HG03460 (cell line): ENCODE measurements at regions not wholly inside any gene's neighbourhood (a gene's known extent, or its start where the extent isn't known, plus 50 kb on each side); places are given as distances from the start of the nearest gene placed in this dataset.
"Not testable (repeated sequence)": the region's sequence is repeated elsewhere in the genome, so short reads cannot be mapped to it uniquely, and the experiment has no call there.

Source experiments
- ATAC-seq: cut with Tn5 transposase; IDR thresholded peaks from one replicate; pipeline ENCODE4 v1.9.1; 2021; ENCODE audit not compliant: unreplicated experiment

- no peak for ATAC-seq
Observed at GRCh38 chr13:72586518-72586917, 140.9 kb downstream of the MZT1 start.

GRCh38 chr13:72585254-72585653 is 142.2 kb downstream of the MZT1 start:
- no peak for ATAC-seq

GRCh38 chr13:72571191-72571590 is 156.2 kb downstream of the MZT1 start:
- ATAC-seq: no peak

- ATAC-seq: peak; percentile 53
Observed at GRCh38 chr13:72570019-72570418, 157.4 kb downstream of the MZT1 start.

GRCh38 chr13:72567566-72567965 is 159.9 kb downstream of the MZT1 start:
- no peak for ATAC-seq

GRCh38 chr13:72566526-72566925 is 160.9 kb downstream of the MZT1 start:
- ATAC-seq: no peak

GRCh38 chr13:72565893-72566292 is 161.5 kb downstream of the MZT1 start:
- ATAC-seq: no peak

GRCh38 chr13:72562686-72563085 is 164.7 kb downstream of the MZT1 start:
- no peak for ATAC-seq

GRCh38 chr13:72561791-72562190 is 165.6 kb downstream of the MZT1 start:
- no peak for ATAC-seq

- no peak for ATAC-seq
Observed at GRCh38 chr13:72559716-72560115, 167.7 kb downstream of the MZT1 start.

GRCh38 chr13:72556945-72557344 is 170.5 kb downstream of the MZT1 start:
- ATAC-seq: no peak

- ATAC-seq: no peak
Observed at GRCh38 chr13:72555601-72556000, 171.8 kb downstream of the MZT1 start.

- ATAC-seq: no peak
Observed at GRCh38 chr13:72552731-72553130, 174.7 kb downstream of the MZT1 start.

GRCh38 chr13:72545895-72546294 is 181.5 kb downstream of the MZT1 start:
- not testable (repeated sequence) for ATAC-seq

- ATAC-seq: no peak
Observed at GRCh38 chr13:72545030-72545719, 182.3 kb downstream of the MZT1 start.

GRCh38 chr13:72544042-72544441 is 183.4 kb downstream of the MZT1 start:
- ATAC-seq: no peak

GRCh38 chr13:72542241-72542640 is 185.2 kb downstream of the MZT1 start:
- no peak for ATAC-seq

GRCh38 chr13:72541674-72542073 is 185.8 kb downstream of the MZT1 start:
- no peak for ATAC-seq

- no peak for ATAC-seq
Observed at GRCh38 chr13:72540881-72541280, 186.5 kb downstream of the MZT1 start.

GRCh38 chr13:72539925-72540324 is 187.5 kb downstream of the MZT1 start:
- ATAC-seq: no peak

GRCh38 chr13:72537782-72538181 is 189.6 kb downstream of the MZT1 start:
- ATAC-seq: no peak

- no peak for ATAC-seq
Observed at GRCh38 chr13:72537395-72537780, 190.0 kb downstream of the MZT1 start.

GRCh38 chr13:72536714-72537394 is 190.6 kb downstream of the MZT1 start:
- no peak for ATAC-seq
